ENCODE measurements at regions not wholly inside any gene's neighbourhood (a gene's known extent, or its start where the extent isn't known, plus 50 kb on each side); places are given as distances from the start of the nearest gene placed in this dataset.

- H2BK15ac ChIP-seq (ENCODE audit: low read length): no peak overlapping the region
- no peaks in the 10 kb centered on the region for H3K23me2 ChIP-seq (ENCODE audit: low read depth, low read length)
- WGBS, 2 experiments (ENCODE audit: extremely low coverage in 1 of 2, insufficient coverage in 1 of 2, insufficient read length in 1 of 2, insufficient replicate concordance in 2 of 2, low coverage in 1 of 2, low lambda C conversion rate in 2 of 2, missing lambda C conversion rate in 1 of 2): 78% methylated on average over 17 of the region's 29 CpGs; no CpG with 5 or more reads in 1 of the 2 experiments
- no peaks in the 10 kb centered on the region for H3K9me3 ChIP-seq (ENCODE audit: insufficient read depth in 2 of 2, low read depth in 1 of 2, low read length in 1 of 2)
- H3K4me2 ChIP-seq (ENCODE audit: insufficient read depth in 1 of 2, low read depth in 2 of 2, low read length in 2 of 2): no peak overlapping the region
- H3K23ac ChIP-seq (ENCODE audit: insufficient read length): no peak overlapping the region
- H3K4me1 ChIP-seq (replicated peaks in 1 of 4; ENCODE audit: control insufficient read depth in 3 of 4, insufficient read depth in 4 of 4, low read length in 3 of 4): peaks cover 0 to 5% (median 0%) of the 10 kb centered on the region in 4 experiments; a peak in 2 of 7 replicates
- H2BK20ac ChIP-seq (ENCODE audit: low read length): no peak overlapping the region
- no peak overlapping the region for H3K4me3 ChIP-seq (ENCODE audit: extremely low read depth in 1 of 4, insufficient read depth in 2 of 4, low read depth in 3 of 4, low read length in 4 of 4)
- no peak overlapping the region for H3K4ac ChIP-seq (replicated peaks; ENCODE audit: insufficient read length, low read depth, low read length)
- FAIRE-seq (no peak), DNase-seq (ENCODE audit: low read depth in 1 of 2, low spot score in 2 of 2) (no peak)
- H2BK5ac ChIP-seq (ENCODE audit: low read depth, low read length): no peak overlapping the region
- peak overlapping the region; percentile 82 for H4K8ac ChIP-seq (ENCODE audit: extremely low read depth, insufficient read depth, low read length)
- H3K79me1 ChIP-seq (ENCODE audit: low read depth, low read length): peaks cover 3% of the 10 kb centered on the region; the same call in 1 of the 2 replicates
- no peaks in the 10 kb centered on the region for H3K79me2 ChIP-seq (ENCODE audit: control insufficient read depth in 1 of 2, insufficient read depth in 2 of 2, low read length in 2 of 2)
- H3K14ac ChIP-seq (ENCODE audit: insufficient read length): no peak overlapping the region
- H2BK120ac ChIP-seq (replicated peaks; ENCODE audit: low read depth, low read length): no peak overlapping the region
- H3K18ac ChIP-seq (ENCODE audit: extremely low read depth, low read length): no peak overlapping the region
- no peaks in the 10 kb centered on the region for H3K36me3 ChIP-seq (ENCODE audit: control insufficient read depth in 2 of 4, insufficient read depth in 4 of 4, low read length in 3 of 4)
- H3K9ac ChIP-seq (replicated peaks in 1 of 4; ENCODE audit: extremely low read depth in 1 of 4, low read depth in 3 of 4, low read length in 3 of 4): no peak overlapping the region
- no peak overlapping the region for H2AFZ ChIP-seq (ENCODE audit: low read length)
- H4K91ac ChIP-seq (replicated peaks; ENCODE audit: insufficient read length, low read length): no peak overlapping the region
- no peak overlapping the region for H3K27ac ChIP-seq (ENCODE audit: low read depth, low read length)
- no peak overlapping the region for H2AK5ac ChIP-seq (ENCODE audit: low read depth, low read length)
- TF ChIP-seq SIX5 (IDR thresholded peaks at IDR 0.05; ENCODE audit: low read depth, low read length): no peak
- no peak overlapping the region for H4K5ac ChIP-seq (ENCODE audit: insufficient read length, low read depth, low read length)
- no peak overlapping the region for H3K56ac ChIP-seq (replicated peaks; ENCODE audit: insufficient read length, low read depth, low read length)
- no peaks in the 10 kb centered on the region for H4K20me1 ChIP-seq (replicated peaks in 1 of 2; ENCODE audit: control insufficient read depth in 1 of 2, insufficient read depth in 2 of 2, low read length in 2 of 2)
- ChIA-PET POLR2A (ENCODE audit: partially characterized antibody) (no interaction called here), CTCF (ENCODE audit: partially characterized antibody) (interaction anchor here (1.1 to 1.3 kb wide), 2 partner anchors 21 to 142 kb away, joined by 3 read pairs; no protein-coding TSS in a partner anchor)
- peak overlapping the region; percentile 17; the same call in 1 of the 2 replicates for H2BK12ac ChIP-seq (ENCODE audit: low read depth, low read length)
- H3K27me3 ChIP-seq (replicated peaks in 1 of 4; ENCODE audit: control insufficient read depth in 3 of 4, extremely low read depth in 1 of 4, insufficient read depth in 3 of 4, low read length in 3 of 4): no peaks in the 10 kb centered on the region
Measured at GRCh38 chr9:134239130-134239903, 75.0 kb upstream of the RNU6ATAC start.
